ENCODE measurements at regions not wholly inside any gene's neighbourhood (a gene's known extent, or its start where the extent isn't known, plus 50 kb on each side); places are given as distances from the start of the nearest gene placed in this dataset.

DNA sequence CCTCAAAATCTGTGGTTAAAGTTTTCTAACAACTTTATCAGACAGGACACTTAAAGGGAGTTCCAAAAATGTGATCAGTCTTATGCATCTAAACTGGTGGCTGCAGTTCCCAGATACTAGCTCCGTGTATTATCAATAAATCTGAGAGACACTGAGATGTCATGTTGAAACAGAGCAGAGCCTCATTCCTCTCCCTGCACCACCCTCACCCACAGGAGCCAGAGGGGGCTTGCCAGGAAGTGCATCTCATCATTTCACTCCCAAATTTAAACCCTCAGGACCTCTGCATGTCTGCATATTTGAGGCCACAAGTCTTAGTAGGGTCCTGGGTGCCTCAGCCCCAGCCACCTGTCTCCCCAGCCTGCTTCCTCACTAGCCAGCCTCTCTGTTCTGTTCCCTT is 167.4 kb upstream of the NTM start:
- CTCF ChIA-PET: no interaction called here

More for the DNA sequence above, 167.4 kb upstream of the NTM start:
- Mint-ChIP-seq H3K27me3 (ENCODE audit: low read depth) (no peaks in the 10 kb centered on the region; the same call in 1 of the 2 replicates), H3K36me3 (no peaks in the 10 kb centered on the region), H3K9me3 (no peaks in the 10 kb centered on the region), H3K4me3 (no peak overlapping the region), H3K4me1 (peaks cover 11% of the 10 kb centered on the region), H3K27ac (no peak overlapping the region)
- POLR2A ChIA-PET: no interaction called here
- ATAC-seq: no peak
- TF ChIP-seq ESRRA (CRISPR knock-in tag; IDR thresholded peaks at IDR 0.05; ENCODE audit: borderline replicate concordance): no peak
- TF ChIP-seq ZNF138 (CRISPR knock-in tag; conservative IDR thresholded peaks at IDR 0.05): no peak
- no peak for TF ChIP-seq RORB (CRISPR knock-in tag; IDR thresholded peaks at IDR 0.05)
- TF ChIP-seq ZNF232 (CRISPR knock-in tag; IDR thresholded peaks at IDR 0.05): no peak
- TF ChIP-seq, protein P1, sequence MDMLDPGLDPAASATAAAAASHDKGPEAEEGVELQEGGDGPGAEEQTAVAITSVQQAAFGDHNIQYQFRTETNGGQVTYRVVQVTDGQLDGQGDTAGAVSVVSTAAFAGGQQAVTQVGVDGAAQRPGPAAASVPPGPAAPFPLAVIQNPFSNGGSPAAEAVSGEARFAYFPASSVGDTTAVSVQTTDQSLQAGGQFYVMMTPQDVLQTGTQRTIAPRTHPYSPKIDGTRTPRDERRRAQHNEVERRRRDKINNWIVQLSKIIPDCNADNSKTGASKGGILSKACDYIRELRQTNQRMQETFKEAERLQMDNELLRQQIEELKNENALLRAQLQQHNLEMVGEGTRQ (CRISPR knock-in tag; IDR thresholded peaks at IDR 0.05): no peak
- no peak for TF ChIP-seq FOXK1 (CRISPR knock-in tag; IDR thresholded peaks at IDR 0.05)
- TF ChIP-seq, protein P2, sequence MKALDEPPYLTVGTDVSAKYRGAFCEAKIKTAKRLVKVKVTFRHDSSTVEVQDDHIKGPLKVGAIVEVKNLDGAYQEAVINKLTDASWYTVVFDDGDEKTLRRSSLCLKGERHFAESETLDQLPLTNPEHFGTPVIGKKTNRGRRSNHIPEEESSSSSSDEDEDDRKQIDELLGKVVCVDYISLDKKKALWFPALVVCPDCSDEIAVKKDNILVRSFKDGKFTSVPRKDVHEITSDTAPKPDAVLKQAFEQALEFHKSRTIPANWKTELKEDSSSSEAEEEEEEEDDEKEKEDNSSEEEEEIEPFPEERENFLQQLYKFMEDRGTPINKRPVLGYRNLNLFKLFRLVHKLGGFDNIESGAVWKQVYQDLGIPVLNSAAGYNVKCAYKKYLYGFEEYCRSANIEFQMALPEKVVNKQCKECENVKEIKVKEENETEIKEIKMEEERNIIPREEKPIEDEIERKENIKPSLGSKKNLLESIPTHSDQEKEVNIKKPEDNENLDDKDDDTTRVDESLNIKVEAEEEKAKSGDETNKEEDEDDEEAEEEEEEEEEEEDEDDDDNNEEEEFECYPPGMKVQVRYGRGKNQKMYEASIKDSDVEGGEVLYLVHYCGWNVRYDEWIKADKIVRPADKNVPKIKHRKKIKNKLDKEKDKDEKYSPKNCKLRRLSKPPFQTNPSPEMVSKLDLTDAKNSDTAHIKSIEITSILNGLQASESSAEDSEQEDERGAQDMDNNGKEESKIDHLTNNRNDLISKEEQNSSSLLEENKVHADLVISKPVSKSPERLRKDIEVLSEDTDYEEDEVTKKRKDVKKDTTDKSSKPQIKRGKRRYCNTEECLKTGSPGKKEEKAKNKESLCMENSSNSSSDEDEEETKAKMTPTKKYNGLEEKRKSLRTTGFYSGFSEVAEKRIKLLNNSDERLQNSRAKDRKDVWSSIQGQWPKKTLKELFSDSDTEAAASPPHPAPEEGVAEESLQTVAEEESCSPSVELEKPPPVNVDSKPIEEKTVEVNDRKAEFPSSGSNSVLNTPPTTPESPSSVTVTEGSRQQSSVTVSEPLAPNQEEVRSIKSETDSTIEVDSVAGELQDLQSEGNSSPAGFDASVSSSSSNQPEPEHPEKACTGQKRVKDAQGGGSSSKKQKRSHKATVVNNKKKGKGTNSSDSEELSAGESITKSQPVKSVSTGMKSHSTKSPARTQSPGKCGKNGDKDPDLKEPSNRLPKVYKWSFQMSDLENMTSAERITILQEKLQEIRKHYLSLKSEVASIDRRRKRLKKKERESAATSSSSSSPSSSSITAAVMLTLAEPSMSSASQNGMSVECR (CRISPR knock-in tag; IDR thresholded peaks at IDR 0.05; ENCODE audit: borderline replicate concordance): no peak
- TF ChIP-seq ZNF317 (CRISPR knock-in tag; IDR thresholded peaks at IDR 0.05; ENCODE audit: borderline replicate concordance, low read depth): no peak
- no peak for TF ChIP-seq ZNF219 (CRISPR knock-in tag; IDR thresholded peaks at IDR 0.05; ENCODE audit: borderline replicate concordance)
- TF ChIP-seq, protein P3, sequence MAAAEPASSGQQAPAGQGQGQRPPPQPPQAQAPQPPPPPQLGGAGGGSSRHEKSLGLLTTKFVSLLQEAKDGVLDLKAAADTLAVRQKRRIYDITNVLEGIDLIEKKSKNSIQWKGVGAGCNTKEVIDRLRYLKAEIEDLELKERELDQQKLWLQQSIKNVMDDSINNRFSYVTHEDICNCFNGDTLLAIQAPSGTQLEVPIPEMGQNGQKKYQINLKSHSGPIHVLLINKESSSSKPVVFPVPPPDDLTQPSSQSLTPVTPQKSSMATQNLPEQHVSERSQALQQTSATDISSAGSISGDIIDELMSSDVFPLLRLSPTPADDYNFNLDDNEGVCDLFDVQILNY (CRISPR knock-in tag; IDR thresholded peaks at IDR 0.05): no peak
- no peak for TF ChIP-seq SOX15 (CRISPR knock-in tag; IDR thresholded peaks at IDR 0.05)
- TF ChIP-seq, protein P4, sequence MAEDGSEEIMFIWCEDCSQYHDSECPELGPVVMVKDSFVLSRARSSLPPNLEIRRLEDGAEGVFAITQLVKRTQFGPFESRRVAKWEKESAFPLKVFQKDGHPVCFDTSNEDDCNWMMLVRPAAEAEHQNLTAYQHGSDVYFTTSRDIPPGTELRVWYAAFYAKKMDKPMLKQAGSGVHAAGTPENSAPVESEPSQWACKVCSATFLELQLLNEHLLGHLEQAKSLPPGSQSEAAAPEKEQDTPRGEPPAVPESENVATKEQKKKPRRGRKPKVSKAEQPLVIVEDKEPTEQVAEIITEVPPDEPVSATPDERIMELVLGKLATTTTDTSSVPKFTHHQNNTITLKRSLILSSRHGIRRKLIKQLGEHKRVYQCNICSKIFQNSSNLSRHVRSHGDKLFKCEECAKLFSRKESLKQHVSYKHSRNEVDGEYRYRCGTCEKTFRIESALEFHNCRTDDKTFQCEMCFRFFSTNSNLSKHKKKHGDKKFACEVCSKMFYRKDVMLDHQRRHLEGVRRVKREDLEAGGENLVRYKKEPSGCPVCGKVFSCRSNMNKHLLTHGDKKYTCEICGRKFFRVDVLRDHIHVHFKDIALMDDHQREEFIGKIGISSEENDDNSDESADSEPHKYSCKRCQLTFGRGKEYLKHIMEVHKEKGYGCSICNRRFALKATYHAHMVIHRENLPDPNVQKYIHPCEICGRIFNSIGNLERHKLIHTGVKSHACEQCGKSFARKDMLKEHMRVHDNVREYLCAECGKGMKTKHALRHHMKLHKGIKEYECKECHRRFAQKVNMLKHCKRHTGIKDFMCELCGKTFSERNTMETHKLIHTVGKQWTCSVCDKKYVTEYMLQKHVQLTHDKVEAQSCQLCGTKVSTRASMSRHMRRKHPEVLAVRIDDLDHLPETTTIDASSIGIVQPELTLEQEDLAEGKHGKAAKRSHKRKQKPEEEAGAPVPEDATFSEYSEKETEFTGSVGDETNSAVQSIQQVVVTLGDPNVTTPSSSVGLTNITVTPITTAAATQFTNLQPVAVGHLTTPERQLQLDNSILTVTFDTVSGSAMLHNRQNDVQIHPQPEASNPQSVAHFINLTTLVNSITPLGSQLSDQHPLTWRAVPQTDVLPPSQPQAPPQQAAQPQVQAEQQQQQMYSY (CRISPR knock-in tag; IDR thresholded peaks at IDR 0.05): no peak
- no peak for TF ChIP-seq ZNF263 (CRISPR knock-in tag; IDR thresholded peaks at IDR 0.05; ENCODE audit: low read depth)
- TF ChIP-seq JUN (CRISPR knock-in tag; IDR thresholded peaks at IDR 0.05): no peak
- TF ChIP-seq NR3C1 (CRISPR knock-in tag; conservative IDR thresholded peaks at IDR 0.05; ENCODE audit: low read depth): no peak
- TF ChIP-seq, protein P5, sequence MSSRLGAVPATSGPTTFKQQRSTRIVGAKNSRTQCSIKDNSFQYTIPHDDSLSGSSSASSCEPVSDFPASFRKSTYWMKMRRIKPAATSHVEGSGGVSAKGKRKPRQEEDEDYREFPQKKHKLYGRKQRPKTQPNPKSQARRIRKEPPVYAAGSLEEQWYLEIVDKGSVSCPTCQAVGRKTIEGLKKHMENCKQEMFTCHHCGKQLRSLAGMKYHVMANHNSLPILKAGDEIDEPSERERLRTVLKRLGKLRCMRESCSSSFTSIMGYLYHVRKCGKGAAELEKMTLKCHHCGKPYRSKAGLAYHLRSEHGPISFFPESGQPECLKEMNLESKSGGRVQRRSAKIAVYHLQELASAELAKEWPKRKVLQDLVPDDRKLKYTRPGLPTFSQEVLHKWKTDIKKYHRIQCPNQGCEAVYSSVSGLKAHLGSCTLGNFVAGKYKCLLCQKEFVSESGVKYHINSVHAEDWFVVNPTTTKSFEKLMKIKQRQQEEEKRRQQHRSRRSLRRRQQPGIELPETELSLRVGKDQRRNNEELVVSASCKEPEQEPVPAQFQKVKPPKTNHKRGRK (CRISPR knock-in tag; IDR thresholded peaks at IDR 0.05; ENCODE audit: borderline replicate concordance): no peak
- TF ChIP-seq, protein P6, sequence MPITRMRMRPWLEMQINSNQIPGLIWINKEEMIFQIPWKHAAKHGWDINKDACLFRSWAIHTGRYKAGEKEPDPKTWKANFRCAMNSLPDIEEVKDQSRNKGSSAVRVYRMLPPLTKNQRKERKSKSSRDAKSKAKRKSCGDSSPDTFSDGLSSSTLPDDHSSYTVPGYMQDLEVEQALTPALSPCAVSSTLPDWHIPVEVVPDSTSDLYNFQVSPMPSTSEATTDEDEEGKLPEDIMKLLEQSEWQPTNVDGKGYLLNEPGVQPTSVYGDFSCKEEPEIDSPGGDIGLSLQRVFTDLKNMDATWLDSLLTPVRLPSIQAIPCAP (CRISPR knock-in tag; IDR thresholded peaks at IDR 0.05): no peak
- TF ChIP-seq, protein P7, sequence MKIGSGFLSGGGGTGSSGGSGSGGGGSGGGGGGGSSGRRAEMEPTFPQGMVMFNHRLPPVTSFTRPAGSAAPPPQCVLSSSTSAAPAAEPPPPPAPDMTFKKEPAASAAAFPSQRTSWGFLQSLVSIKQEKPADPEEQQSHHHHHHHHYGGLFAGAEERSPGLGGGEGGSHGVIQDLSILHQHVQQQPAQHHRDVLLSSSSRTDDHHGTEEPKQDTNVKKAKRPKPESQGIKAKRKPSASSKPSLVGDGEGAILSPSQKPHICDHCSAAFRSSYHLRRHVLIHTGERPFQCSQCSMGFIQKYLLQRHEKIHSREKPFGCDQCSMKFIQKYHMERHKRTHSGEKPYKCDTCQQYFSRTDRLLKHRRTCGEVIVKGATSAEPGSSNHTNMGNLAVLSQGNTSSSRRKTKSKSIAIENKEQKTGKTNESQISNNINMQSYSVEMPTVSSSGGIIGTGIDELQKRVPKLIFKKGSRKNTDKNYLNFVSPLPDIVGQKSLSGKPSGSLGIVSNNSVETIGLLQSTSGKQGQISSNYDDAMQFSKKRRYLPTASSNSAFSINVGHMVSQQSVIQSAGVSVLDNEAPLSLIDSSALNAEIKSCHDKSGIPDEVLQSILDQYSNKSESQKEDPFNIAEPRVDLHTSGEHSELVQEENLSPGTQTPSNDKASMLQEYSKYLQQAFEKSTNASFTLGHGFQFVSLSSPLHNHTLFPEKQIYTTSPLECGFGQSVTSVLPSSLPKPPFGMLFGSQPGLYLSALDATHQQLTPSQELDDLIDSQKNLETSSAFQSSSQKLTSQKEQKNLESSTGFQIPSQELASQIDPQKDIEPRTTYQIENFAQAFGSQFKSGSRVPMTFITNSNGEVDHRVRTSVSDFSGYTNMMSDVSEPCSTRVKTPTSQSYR (CRISPR knock-in tag; IDR thresholded peaks at IDR 0.05): no peak
- TF ChIP-seq, protein P8, sequence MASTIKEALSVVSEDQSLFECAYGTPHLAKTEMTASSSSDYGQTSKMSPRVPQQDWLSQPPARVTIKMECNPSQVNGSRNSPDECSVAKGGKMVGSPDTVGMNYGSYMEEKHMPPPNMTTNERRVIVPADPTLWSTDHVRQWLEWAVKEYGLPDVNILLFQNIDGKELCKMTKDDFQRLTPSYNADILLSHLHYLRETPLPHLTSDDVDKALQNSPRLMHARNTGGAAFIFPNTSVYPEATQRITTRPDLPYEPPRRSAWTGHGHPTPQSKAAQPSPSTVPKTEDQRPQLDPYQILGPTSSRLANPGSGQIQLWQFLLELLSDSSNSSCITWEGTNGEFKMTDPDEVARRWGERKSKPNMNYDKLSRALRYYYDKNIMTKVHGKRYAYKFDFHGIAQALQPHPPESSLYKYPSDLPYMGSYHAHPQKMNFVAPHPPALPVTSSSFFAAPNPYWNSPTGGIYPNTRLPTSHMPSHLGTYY (CRISPR knock-in tag; IDR thresholded peaks at IDR 0.05): no peak
- no peak for DNase-seq (ENCODE audit: low spot score)
